ENCODE measurements at regions not wholly inside any gene's neighbourhood (a gene's known extent, or its start where the extent isn't known, plus 50 kb on each side); places are given as distances from the start of the nearest gene placed in this dataset.

- Mint-ChIP-seq H3K9me3 (peaks cover 0 to 1% (median 0%) of the 10 kb centered on the region in 11 donors), H3K27ac (no peak overlapping the region), H3K4me1 (no peaks in the 10 kb centered on the region), H3K27me3 (peaks cover 0 to 7% (median 0%) of the 10 kb centered on the region in 5 donors), H3K36me3 (peaks cover 0 to 20% (median 4%) of the 10 kb centered on the region in 5 donors), H3K4me3 (no peak overlapping the region)
- no peaks in the 10 kb centered on the region for H3K27me3 ChIP-seq (ENCODE audit: control insufficient read depth in 2 of 2, insufficient read depth in 2 of 2, low read length in 2 of 2)
- CTCF ChIA-PET = interaction anchor here (0.6 to 1.2 kb wide), 5 partner anchors 11 to 945 kb away, joined by 3 to 10 read pairs (median 4); no protein-coding TSS in a partner anchor
- ATAC-seq (peak; percentile 42), DNase-seq (peak; percentile 9 to 48 (median 39))
- H3K4me3 ChIP-seq (ENCODE audit: low read length) = no peak overlapping the region
- no peaks in the 10 kb centered on the region for H3K9me3 ChIP-seq (ENCODE audit: control insufficient read depth in 2 of 3, low read length in 3 of 3)
- H3K4me1 ChIP-seq (ENCODE audit: control insufficient read depth in 2 of 2, insufficient read depth in 2 of 2, low read length in 2 of 2) = no peaks in the 10 kb centered on the region
- H3K27ac ChIP-seq (ENCODE audit: low read depth, low read length) = no peak overlapping the region
- POLR2A ChIA-PET = no interaction called here
- no peaks in the 10 kb centered on the region for H3K36me3 ChIP-seq (ENCODE audit: control insufficient read depth in 2 of 3, insufficient read depth in 3 of 3, low read length in 3 of 3)
- intact Hi-C loops (cut with micrococcal nuclease) = loop anchor here (1.0 to 10.0 kb wide), 11 partner anchors 144 to 829 kb away; no protein-coding TSS in a partner anchor
Measured at GRCh38 chr6:2353412-2354137, 108.2 kb upstream of the GMDS start.

GRCh38 chr6:2351807-2352431 is 106.5 kb upstream of the GMDS start:
- Histone ChIP-seq H3K9me3 (ENCODE audit: control insufficient read depth in 2 of 3, low read length in 3 of 3) (no peaks in the 10 kb centered on the region), H3K36me3 (ENCODE audit: control insufficient read depth in 2 of 3, insufficient read depth in 3 of 3, low read length in 3 of 3) (no peaks in the 10 kb centered on the region), H3K27ac (ENCODE audit: low read depth, low read length) (no peak overlapping the region), H3K4me1 (ENCODE audit: control insufficient read depth in 2 of 2, insufficient read depth in 2 of 2, low read length in 2 of 2) (no peaks in the 10 kb centered on the region), H3K4me3 (ENCODE audit: low read length) (no peak overlapping the region), H3K27me3 (ENCODE audit: control insufficient read depth in 2 of 2, insufficient read depth in 2 of 2, low read length in 2 of 2) (no peaks in the 10 kb centered on the region)
- Mint-ChIP-seq H3K36me3 (peaks cover 0 to 23% (median 5%) of the 10 kb centered on the region in 5 donors), H3K4me1 (no peaks in the 10 kb centered on the region), H3K27me3 (peaks cover 0 to 7% (median 0%) of the 10 kb centered on the region in 5 donors), H3K4me3 (no peak overlapping the region), H3K9me3 (no peaks in the 10 kb centered on the region), H3K27ac (no peak overlapping the region)
- DNase-seq (no peak), ATAC-seq (no peak)
- ChIA-PET CTCF (interaction anchor here (0.8 to 1.3 kb wide), 2 partner anchors 248 to 283 kb away, joined by 3 read pairs; no protein-coding TSS in a partner anchor), POLR2A (no interaction called here)
- intact Hi-C loops (cut with micrococcal nuclease) = loop anchor here (5.0 to 10.0 kb wide), 4 partner anchors 250 to 827 kb away; no protein-coding TSS in a partner anchor

GRCh38 chr6:2351090-2351489 is 105.7 kb upstream of the GMDS start:
- Histone ChIP-seq H3K4me1 (ENCODE audit: control insufficient read depth in 2 of 2, insufficient read depth in 2 of 2, low read length in 2 of 2) (no peaks in the 10 kb centered on the region), H3K9me3 (ENCODE audit: control insufficient read depth in 2 of 3, low read length in 3 of 3) (no peaks in the 10 kb centered on the region), H3K36me3 (ENCODE audit: control insufficient read depth in 2 of 3, insufficient read depth in 3 of 3, low read length in 3 of 3) (no peaks in the 10 kb centered on the region), H3K4me3 (ENCODE audit: low read length) (no peak overlapping the region), H3K27me3 (ENCODE audit: control insufficient read depth in 2 of 2, insufficient read depth in 2 of 2, low read length in 2 of 2) (no peaks in the 10 kb centered on the region), H3K27ac (ENCODE audit: low read depth, low read length) (no peak overlapping the region)
- peaks cover 0 to 28% (median 8%) of the 10 kb centered on the region in 5 donors for H3K36me3 Mint-ChIP-seq
- peaks cover 0 to 7% (median 0%) of the 10 kb centered on the region in 5 donors for H3K27me3 Mint-ChIP-seq
- H3K9me3 Mint-ChIP-seq = no peaks in the 10 kb centered on the region
- CTCF ChIA-PET = interaction anchor here (1.3 kb wide), 1 partner anchor 283 kb away, joined by 3 read pairs; no protein-coding TSS in a partner anchor
- no peaks in the 10 kb centered on the region for H3K4me1 Mint-ChIP-seq
- intact Hi-C loops (cut with micrococcal nuclease) = loop anchor here (5.0 to 10.0 kb wide), 4 partner anchors 249 to 826 kb away; no protein-coding TSS in a partner anchor
- no peak overlapping the region for H3K27ac Mint-ChIP-seq
- POLR2A ChIA-PET = no interaction called here
- no peak for DNase-seq
- no peak overlapping the region for H3K4me3 Mint-ChIP-seq
- no peak for ATAC-seq

GRCh38 chr6:2346078-2346477 is 100.7 kb upstream of the GMDS start:
- intact Hi-C loops (cut with micrococcal nuclease) = no loop called here
- no peaks in the 10 kb centered on the region for H3K27me3 ChIP-seq (ENCODE audit: control insufficient read depth in 2 of 2, insufficient read depth in 2 of 2, low read length in 2 of 2)
- H3K27me3 Mint-ChIP-seq = no peaks in the 10 kb centered on the region
- H3K9me3 ChIP-seq (ENCODE audit: control insufficient read depth in 2 of 3, low read length in 3 of 3) = no peaks in the 10 kb centered on the region
- peaks cover 3 to 26% (median 18%) of the 10 kb centered on the region in 11 donors for H3K9me3 Mint-ChIP-seq
- POLR2A ChIA-PET = no interaction called here
- H3K36me3 Mint-ChIP-seq = peaks cover 0 to 42% (median 20%) of the 10 kb centered on the region in 5 donors
- no peak overlapping the region for H3K27ac ChIP-seq (ENCODE audit: low read depth, low read length)
- H3K4me3 Mint-ChIP-seq = no peak overlapping the region
- H3K4me1 ChIP-seq (ENCODE audit: control insufficient read depth in 2 of 2, insufficient read depth in 2 of 2, low read length in 2 of 2) = no peaks in the 10 kb centered on the region
- ATAC-seq (no peak), DNase-seq (no peak)
- H3K4me3 ChIP-seq (ENCODE audit: low read length) = no peak overlapping the region
- H3K4me1 Mint-ChIP-seq = no peaks in the 10 kb centered on the region
- CTCF ChIA-PET = no interaction called here
- no peaks in the 10 kb centered on the region for H3K36me3 ChIP-seq (ENCODE audit: control insufficient read depth in 2 of 3, insufficient read depth in 3 of 3, low read length in 3 of 3)
- no peak overlapping the region for H3K27ac Mint-ChIP-seq

- Mint-ChIP-seq H3K27ac (no peak overlapping the region), H3K4me3 (no peak overlapping the region), H3K9me3 (peaks cover 3 to 42% (median 30%) of the 10 kb centered on the region in 11 donors), H3K27me3 (no peaks in the 10 kb centered on the region), H3K4me1 (no peaks in the 10 kb centered on the region), H3K36me3 (peaks cover 0 to 46% (median 17%) of the 10 kb centered on the region in 5 donors)
- no peaks in the 10 kb centered on the region for H3K9me3 ChIP-seq (ENCODE audit: control insufficient read depth in 2 of 3, low read length in 3 of 3)
- intact Hi-C loops (cut with micrococcal nuclease) = no loop called here
- ATAC-seq (no peak), DNase-seq (no peak)
- H3K4me1 ChIP-seq (ENCODE audit: control insufficient read depth in 2 of 2, insufficient read depth in 2 of 2, low read length in 2 of 2) = no peaks in the 10 kb centered on the region
- CTCF ChIA-PET = no interaction called here
- POLR2A ChIA-PET = no interaction called here
- no peaks in the 10 kb centered on the region for H3K36me3 ChIP-seq (ENCODE audit: control insufficient read depth in 2 of 3, insufficient read depth in 3 of 3, low read length in 3 of 3)
- no peak overlapping the region for H3K4me3 ChIP-seq (ENCODE audit: low read length)
- H3K27ac ChIP-seq (ENCODE audit: low read depth, low read length) = no peak overlapping the region
- no peaks in the 10 kb centered on the region for H3K27me3 ChIP-seq (ENCODE audit: control insufficient read depth in 2 of 2, insufficient read depth in 2 of 2, low read length in 2 of 2)
Measured at GRCh38 chr6:2344319-2344905, 99.0 kb upstream of the GMDS start.

GRCh38 chr6:2327591-2327990 is 82.2 kb upstream of the GMDS start:
- H3K27me3 ChIP-seq (ENCODE audit: control insufficient read depth in 2 of 2, insufficient read depth in 2 of 2, low read length in 2 of 2) = no peaks in the 10 kb centered on the region
- no peaks in the 10 kb centered on the region for H3K4me1 Mint-ChIP-seq
- H3K9me3 Mint-ChIP-seq = peaks cover 14 to 88% (median 51%) of the 10 kb centered on the region in 11 donors
- no peaks in the 10 kb centered on the region for H3K4me1 ChIP-seq (ENCODE audit: control insufficient read depth in 2 of 2, insufficient read depth in 2 of 2, low read length in 2 of 2)
- H3K4me3 Mint-ChIP-seq = peak overlapping the region in 1 of 10 donors; percentile 5
- H3K36me3 ChIP-seq (ENCODE audit: control insufficient read depth in 2 of 3, insufficient read depth in 3 of 3, low read length in 3 of 3) = peaks cover 0 to 3% (median 0%) of the 10 kb centered on the region in 3 experiments
- no peak for ATAC-seq
- no peak overlapping the region for H3K4me3 ChIP-seq (ENCODE audit: low read length)
- H3K27ac ChIP-seq (ENCODE audit: low read depth, low read length) = no peak overlapping the region
- no peaks in the 10 kb centered on the region for H3K27me3 Mint-ChIP-seq
- DNase-seq = no peak
- no peak overlapping the region for H3K27ac Mint-ChIP-seq
- intact Hi-C loops (cut with micrococcal nuclease) = no loop called here
- POLR2A ChIA-PET = no interaction called here
- H3K36me3 Mint-ChIP-seq = peaks cover 21 to 78% (median 69%) of the 10 kb centered on the region in 5 donors
- peaks cover 0 to 21% (median 0%) of the 10 kb centered on the region in 3 experiments for H3K9me3 ChIP-seq (ENCODE audit: control insufficient read depth in 2 of 3, low read length in 3 of 3)
- CTCF ChIA-PET = no interaction called here
